ENCODE measurements at regions not wholly inside any gene's neighbourhood (a gene's known extent, or its start where the extent isn't known, plus 50 kb on each side); places are given as distances from the start of the nearest gene placed in this dataset.

- DNase-seq (ENCODE audit: low read depth): no peak
Observed at GRCh38 chr4:178037459-178038214, 595.4 kb upstream of the AGA start.

- DNase-seq (ENCODE audit: low read depth): no peak
Observed at GRCh38 chr4:178056996-178057395, 614.8 kb upstream of the AGA start.

- no peak for DNase-seq (ENCODE audit: low read depth)
Observed at GRCh38 chr4:178063568-178063967, 621.3 kb upstream of the AGA start.

GRCh38 chr4:178066338-178066941 is 624.2 kb upstream of the AGA start:
- DNase-seq (ENCODE audit: low read depth): no peak

GRCh38 chr4:178068136-178068535 is 625.9 kb upstream of the AGA start:
- DNase-seq (ENCODE audit: low read depth): no peak

GRCh38 chr4:178070163-178070562 is 627.9 kb upstream of the AGA start:
- DNase-seq (ENCODE audit: low read depth): no peak

- no peak for DNase-seq (ENCODE audit: low read depth)
Observed at GRCh38 chr4:178080312-178080711, 638.1 kb upstream of the AGA start.

DNA sequence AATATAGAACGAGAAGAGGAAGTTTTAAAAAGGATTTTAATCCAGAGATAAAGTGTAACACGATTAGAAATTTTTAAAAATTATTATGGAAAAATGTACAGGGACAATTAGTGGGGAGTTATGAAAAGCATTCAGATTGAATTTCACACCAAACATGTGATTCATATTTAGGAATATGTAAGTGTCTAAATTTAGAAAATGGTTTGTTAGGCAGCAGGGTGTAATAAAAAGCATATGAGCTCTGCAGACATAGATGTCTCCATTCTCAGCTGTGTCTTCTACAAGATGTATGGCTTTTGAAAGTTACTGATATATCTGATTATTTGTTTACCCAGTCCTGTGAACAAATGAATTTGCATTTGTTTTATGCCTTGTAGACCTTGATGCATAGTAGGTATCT is 638.9 kb upstream of the AGA start:
- no peak for DNase-seq (ENCODE audit: low read depth)

DNA sequence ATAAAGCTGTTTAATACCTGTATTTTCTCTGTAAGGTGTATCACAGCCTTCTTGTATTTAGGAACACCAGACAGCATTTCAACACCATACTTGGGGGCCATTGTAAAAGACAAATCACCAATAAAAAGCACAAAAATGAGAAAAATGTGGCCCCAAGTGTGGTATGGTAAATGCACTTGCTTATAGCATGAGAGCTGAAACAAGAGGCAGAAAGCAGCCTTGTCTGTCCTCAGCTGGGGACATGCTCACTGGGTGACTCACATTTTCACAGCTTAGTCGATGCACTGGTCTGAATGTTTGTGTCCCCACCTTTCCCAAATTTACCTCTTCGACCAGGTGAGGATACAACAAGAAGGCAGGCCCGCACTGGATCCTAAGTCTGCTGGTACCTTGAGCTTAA is 639.7 kb upstream of the AGA start:
- DNase-seq (ENCODE audit: low read depth): no peak

DNA sequence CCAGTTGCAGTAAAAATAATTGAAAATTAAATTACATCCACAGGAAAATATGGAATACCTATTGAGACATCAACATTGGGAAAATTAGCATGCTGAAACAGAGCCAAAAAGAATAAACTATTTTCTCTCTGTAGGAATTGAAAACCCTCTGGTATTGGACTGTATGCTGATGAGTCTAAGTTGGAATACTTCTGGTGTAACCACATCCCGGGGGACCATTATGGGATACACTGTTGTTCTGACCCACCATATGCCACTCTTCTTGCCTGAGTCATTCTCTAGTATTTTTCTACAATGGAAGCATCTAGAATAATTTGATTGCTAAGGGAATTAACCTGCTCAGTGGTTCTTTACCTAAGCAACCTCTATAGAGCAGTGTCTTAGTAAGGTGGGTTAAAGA is 640.7 kb upstream of the AGA start:
- no peak for DNase-seq (ENCODE audit: low read depth)

DNA sequence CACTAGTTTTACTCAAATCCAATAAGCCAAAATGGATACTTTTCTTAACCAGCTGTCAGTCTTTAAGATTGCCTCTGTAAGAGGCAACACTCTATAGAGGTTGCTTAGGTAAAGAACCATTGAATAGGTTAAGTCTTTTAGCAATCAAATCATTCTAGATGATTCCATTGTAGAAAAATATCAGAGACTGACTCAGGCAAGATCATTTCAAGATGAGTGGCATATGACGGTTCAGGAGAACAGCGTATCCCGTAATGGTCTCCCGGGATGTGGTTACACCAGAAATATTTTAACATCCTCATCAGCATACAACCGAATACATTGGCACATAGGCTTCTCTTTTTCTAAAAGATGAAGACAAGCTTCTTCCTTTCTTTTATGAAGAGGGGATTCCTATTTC is 641.7 kb upstream of the AGA start:
- DNase-seq (ENCODE audit: low read depth): no peak

GRCh38 chr4:178086320-178086719 is 644.1 kb upstream of the AGA start:
- no peak for DNase-seq (ENCODE audit: low read depth)

DNA sequence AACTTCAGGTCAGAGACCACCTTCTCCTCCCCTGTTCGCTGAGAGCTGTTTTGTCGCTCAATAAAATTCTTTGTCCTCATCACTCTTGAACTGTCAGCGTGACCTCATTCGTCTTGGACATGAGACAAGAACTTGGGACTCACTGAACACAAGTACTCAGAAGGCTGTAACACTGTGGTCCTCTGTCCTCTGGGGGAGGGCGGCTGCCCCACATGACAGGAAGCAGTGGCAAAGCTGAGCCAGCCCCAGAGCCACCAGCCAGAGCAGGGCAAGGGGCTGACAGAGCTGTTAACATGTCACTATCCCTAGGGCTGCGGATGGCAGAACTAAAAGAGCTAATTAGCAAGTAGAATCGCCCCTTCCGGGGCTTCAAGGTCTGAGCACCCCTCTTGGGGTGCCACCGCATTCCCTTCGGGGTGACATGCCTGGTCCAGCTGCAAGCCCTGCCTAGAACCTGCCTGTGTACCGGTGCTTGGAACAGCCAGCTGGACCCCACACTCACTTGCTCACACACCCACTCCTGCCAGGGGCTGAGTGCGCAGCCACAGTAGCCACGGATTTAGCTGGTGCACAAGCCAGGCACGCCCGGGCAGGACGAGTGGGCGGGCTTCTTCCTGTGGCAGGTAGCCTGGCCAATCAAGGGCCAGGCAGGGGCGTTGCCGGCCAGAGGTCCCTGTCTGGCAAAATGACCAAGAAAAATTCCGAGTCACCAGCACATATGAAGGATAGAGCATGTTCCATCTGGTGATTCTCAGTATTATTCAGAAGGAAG is 648.6 kb upstream of the AGA start:
- no peak for DNase-seq (ENCODE audit: low read depth)

DNA sequence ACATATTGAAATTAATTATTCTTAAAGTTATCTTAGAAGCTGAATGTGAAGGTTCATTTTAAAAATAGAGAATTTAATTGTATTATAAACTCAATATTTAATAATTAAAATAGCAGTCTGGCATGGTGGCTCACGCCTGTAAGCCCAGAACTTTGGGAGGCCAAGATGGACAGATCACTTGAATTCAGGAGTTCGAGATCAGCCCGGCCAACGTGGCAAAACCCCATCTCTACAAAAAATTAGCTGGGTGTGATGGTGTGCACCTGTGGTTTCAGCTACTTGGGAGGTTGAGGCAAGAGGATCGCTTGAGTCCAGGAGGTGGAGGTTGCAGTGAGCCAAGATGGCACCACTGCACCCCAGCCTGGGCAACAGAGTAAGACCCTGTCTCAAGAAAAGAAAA is 659.9 kb upstream of the AGA start:
- no peak for DNase-seq (ENCODE audit: low read depth)

DNA sequence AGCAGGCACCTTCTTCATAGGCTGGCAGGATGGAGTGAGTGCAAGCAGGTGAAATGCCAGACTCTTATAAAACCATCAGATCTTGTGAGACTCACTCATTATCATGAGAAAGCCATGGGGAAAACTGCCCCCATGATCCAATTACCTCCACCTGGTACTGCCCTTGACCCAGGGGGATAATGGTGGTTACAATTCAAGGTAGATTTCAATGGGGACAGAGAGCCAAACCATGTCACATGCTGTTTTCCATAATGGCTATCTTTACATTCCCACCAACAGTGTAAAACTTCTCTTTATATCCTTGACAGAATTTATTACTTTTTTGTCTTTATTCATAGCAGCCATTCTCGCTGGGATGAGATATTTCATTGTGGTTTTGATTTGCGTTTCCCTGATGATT is 663.0 kb upstream of the AGA start:
- DNase-seq (ENCODE audit: low read depth): no peak

DNA sequence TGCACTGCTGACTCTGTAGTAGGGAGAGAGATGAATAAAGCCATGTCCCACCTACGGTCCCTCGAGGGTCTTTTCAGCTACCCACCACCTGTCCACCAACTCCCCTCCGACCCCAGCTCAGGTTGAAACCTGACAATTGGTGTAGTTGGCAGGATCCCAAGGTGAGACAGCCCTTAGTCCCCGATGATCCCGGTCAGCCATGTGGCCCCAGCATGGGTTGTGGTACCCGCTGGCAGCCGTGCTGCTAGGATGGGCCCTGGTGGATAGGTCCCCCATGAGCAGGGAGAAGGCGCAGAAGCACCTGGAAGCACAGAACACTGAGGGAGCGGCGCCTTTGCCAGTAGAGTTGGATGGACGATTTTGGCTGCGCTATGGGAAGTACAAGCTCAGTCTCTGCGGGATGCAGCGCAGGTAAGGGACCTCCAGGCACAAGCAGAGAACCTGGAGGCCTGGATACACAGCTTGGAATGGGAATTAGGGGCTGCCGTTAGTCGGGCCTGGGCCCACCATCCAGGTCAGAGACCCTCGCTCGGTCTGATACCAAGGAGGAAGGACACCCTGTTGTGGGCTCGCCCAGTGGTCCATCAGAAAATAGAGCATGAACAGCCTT is 694.6 kb upstream of the AGA start:
- DNase-seq (ENCODE audit: low read depth): no peak

- no peak for DNase-seq (ENCODE audit: low read depth)
Observed at GRCh38 chr4:178137732-178138471, 695.7 kb upstream of the AGA start.

DNA sequence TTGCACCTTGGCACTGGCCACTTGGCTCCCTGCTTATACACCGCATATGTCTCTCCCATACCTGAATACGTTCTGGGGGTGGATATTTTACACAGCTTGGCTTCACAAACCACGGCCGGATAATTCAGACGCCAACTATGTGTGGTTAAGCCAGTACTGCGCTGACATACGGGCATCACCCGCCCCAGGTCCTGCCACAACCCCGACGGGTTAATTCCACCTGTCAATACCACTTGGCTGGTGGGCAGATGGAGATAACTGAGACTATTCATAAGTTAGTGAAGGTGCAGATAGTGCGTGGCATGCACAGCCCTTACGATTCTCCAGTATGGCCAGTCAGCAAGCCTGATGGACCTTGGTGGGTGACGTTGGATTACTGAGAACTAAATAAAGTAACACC is 696.3 kb upstream of the AGA start:
- DNase-seq (ENCODE audit: low read depth): no peak

- no peak for DNase-seq (ENCODE audit: low read depth)
Observed at GRCh38 chr4:178140326-178140915, 698.2 kb upstream of the AGA start.

DNA sequence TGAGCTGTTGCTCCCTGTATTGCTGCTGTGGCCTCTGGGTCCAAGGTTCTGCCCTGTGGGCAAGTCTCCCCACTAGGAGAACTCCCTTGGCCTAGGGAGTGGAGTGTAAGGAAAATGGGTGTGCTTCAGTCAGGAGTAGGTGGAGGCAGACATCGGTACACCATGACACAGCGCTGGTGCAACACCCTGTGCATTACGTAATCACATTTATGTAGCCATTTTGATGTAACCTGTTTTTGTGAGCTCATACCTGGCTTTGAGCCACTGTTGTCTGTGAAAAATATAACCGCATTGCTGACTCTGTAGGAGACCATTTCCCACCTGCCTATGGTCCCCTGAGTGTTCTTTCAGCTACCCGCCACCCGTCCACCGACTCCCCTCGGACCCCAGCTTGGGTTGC is 700.5 kb upstream of the AGA start:
- no peak for DNase-seq (ENCODE audit: low read depth)

- DNase-seq (ENCODE audit: low read depth): no peak
Observed at GRCh38 chr4:178148106-178148505, 705.9 kb upstream of the AGA start.

Data from activated T-helper 1 cell treated with Interleukin-2 at 50 U/mL for 16 hours (primary cell).